RWPE2 (cell line): ENCODE measurements at regions not wholly inside any gene's neighbourhood (a gene's known extent, or its start where the extent isn't known, plus 50 kb on each side); places are given as distances from the start of the nearest gene placed in this dataset.

Source experiments
- ATAC-seq: fragments of 200-7000 bp; cut with Tn5 transposase; 3 replicates; pipeline ENCODE4 v1.9.1; 2021; ENCODE audit warnings: low read depth
- DNase-seq: peaks from one replicate; pipeline ENCODE4 v3.0.0-alpha.2; 2020; ENCODE audit warnings: low spot score
- H3K27ac ChIP-seq: fragments of 450-650 bp; 2 replicates; pipeline ENCODE4 v1.5.1; 2017; ENCODE audit warnings: mild to moderate bottlenecking; ENCODE audit not compliant: poor library complexity, severe bottlenecking
- H3K27me3 ChIP-seq: fragments of 250-450 bp; sonication (Bioruptor Pico); 2 replicates; pipeline ENCODE4 v1.5.1; 2021; ENCODE audit warnings: mild to moderate bottlenecking, moderate library complexity; ENCODE audit not compliant: insufficient read depth, poor library complexity, severe bottlenecking
- H3K36me3 ChIP-seq: fragments of 250-450 bp; sonication (Bioruptor Pico); 2 replicates; pipeline ENCODE4 v1.5.1; 2020; ENCODE audit warnings: low read depth, mild to moderate bottlenecking, moderate library complexity
- H3K4me1 ChIP-seq: fragments of 250-450 bp; sonication (Bioruptor Pico); 2 replicates; pipeline ENCODE4 v1.5.1; 2021; ENCODE audit warnings: mild to moderate bottlenecking, moderate library complexity; ENCODE audit not compliant: insufficient read depth, poor library complexity, severe bottlenecking
- H3K4me3 ChIP-seq: fragments of 250-450 bp; sonication (Bioruptor Pico); 2 replicates; pipeline ENCODE4 v1.5.1; 2021; ENCODE audit warnings: mild to moderate bottlenecking, moderate library complexity; ENCODE audit not compliant: severe bottlenecking
- H3K9me3 ChIP-seq: fragments of 250-450 bp; sonication (Bioruptor Pico); 2 replicates; pipeline ENCODE4 v1.5.1; 2021; ENCODE audit warnings: mild to moderate bottlenecking, moderate library complexity; ENCODE audit not compliant: severe bottlenecking
- CTCF ChIP-seq: fragments of 450-650 bp; IDR thresholded peaks from one replicate; pipeline ENCODE4 v1.5.1; 2017; ENCODE audit warnings: mild to moderate bottlenecking, moderate library complexity; ENCODE audit not compliant: poor library complexity, severe bottlenecking

GRCh38 chr18:77948567-77948966 is 698.9 kb downstream of the GALR1 start:
- DNase-seq (no peak), ATAC-seq (no peak)
- Histone ChIP-seq H3K36me3 (no peaks in the 10 kb centered on the region), H3K4me1 (no peaks in the 10 kb centered on the region), H3K27ac (no peak overlapping the region), H3K9me3 (no peaks in the 10 kb centered on the region), H3K27me3 (no peaks in the 10 kb centered on the region), H3K4me3 (no peak overlapping the region)
- TF ChIP-seq CTCF = no peak

- ATAC-seq = no peak
- no peak for TF ChIP-seq CTCF
- no peak for DNase-seq
- Histone ChIP-seq H3K27me3 (no peaks in the 10 kb centered on the region), H3K36me3 (no peaks in the 10 kb centered on the region), H3K4me3 (no peak overlapping the region), H3K9me3 (no peaks in the 10 kb centered on the region), H3K27ac (no peak overlapping the region), H3K4me1 (no peaks in the 10 kb centered on the region)
Measured at GRCh38 chr18:77949355-77949973, 699.8 kb downstream of the GALR1 start.

- Histone ChIP-seq H3K9me3 (no peaks in the 10 kb centered on the region), H3K27ac (no peak overlapping the region), H3K27me3 (no peaks in the 10 kb centered on the region), H3K4me3 (no peak overlapping the region), H3K36me3 (no peaks in the 10 kb centered on the region), H3K4me1 (no peaks in the 10 kb centered on the region)
- DNase-seq (no peak), ATAC-seq (no peak)
- no peak for TF ChIP-seq CTCF
Measured at GRCh38 chr18:77959248-77959647, 709.6 kb downstream of the GALR1 start.

GRCh38 chr18:77960791-77961410 is 711.3 kb downstream of the GALR1 start:
- DNase-seq = no peak
- no peak for ATAC-seq

More at GRCh38 chr18:77960791-77961410, 711.3 kb downstream of the GALR1 start:
- Histone ChIP-seq H3K9me3 (no peaks in the 10 kb centered on the region), H3K4me3 (no peak overlapping the region), H3K27me3 (no peaks in the 10 kb centered on the region), H3K4me1 (no peaks in the 10 kb centered on the region), H3K36me3 (no peaks in the 10 kb centered on the region), H3K27ac (no peak overlapping the region)
- TF ChIP-seq CTCF = no peak
